GM12874 (cell line): ENCODE measurements at regions not wholly inside any gene's neighbourhood (a gene's known extent, or its start where the extent isn't known, plus 50 kb on each side); places are given as distances from the start of the nearest gene placed in this dataset.

Experiments used
- CTCF ChIP-seq: IDR thresholded peaks from 2 replicates; pipeline ENCODE4 v1.5.1; 2011; ENCODE audit warnings: low read depth, mild to moderate bottlenecking, control low read depth, low read length, moderate library complexity; ENCODE audit not compliant: insufficient read depth

- TF ChIP-seq CTCF, result no peak
Observed at GRCh38 chr18:67776929-67777328, 260.4 kb upstream of the DSEL start.

GRCh38 chr18:67771271-67771670, 254.8 kb upstream of the DSEL start:
- TF ChIP-seq CTCF, result no peak

- TF ChIP-seq CTCF, result no peak
Observed at GRCh38 chr18:67770520-67770919, 254.0 kb upstream of the DSEL start.

GRCh38 chr18:67766930-67767329, 250.4 kb upstream of the DSEL start:
- no peak for TF ChIP-seq CTCF

- TF ChIP-seq CTCF, result no peak
Observed at GRCh38 chr18:67742954-67743353, 226.4 kb upstream of the DSEL start.

GRCh38 chr18:67742525-67742924, 226.0 kb upstream of the DSEL start:
- TF ChIP-seq CTCF, result no peak

- no peak for TF ChIP-seq CTCF
Observed at GRCh38 chr18:67735506-67735905, 219.0 kb upstream of the DSEL start.

- TF ChIP-seq CTCF, result no peak
Observed at GRCh38 chr18:67733088-67733487, 216.6 kb upstream of the DSEL start.
